OCI-LY7 (cell line): ENCODE measurements at regions not wholly inside any gene's neighbourhood (a gene's known extent, or its start where the extent isn't known, plus 50 kb on each side); places are given as distances from the start of the nearest gene placed in this dataset.
"Not testable (repeated sequence)": the region's sequence is repeated elsewhere in the genome, so short reads cannot be mapped to it uniquely, and the experiment has no call there.

ENCODE experiments used
- BruUV-seq: library from RNA; stranded (reverse); fragments of 400-500 nt; replicated peaks from 2 replicates; lab custom pipeline; 2021; lab: Mats Ljungman, UMichigan
- CTCF ChIA-PET: fragments of 300-600 bp; sonication (Branson Sonifier 250); formaldehyde crosslinking; loops from one replicate; lab custom pipeline; 2022; ENCODE audit warnings: antibody characterized with exemption; ENCODE audit not compliant: unreplicated experiment; lab: Charles Lee
- POLR2A ChIA-PET: fragments of 300-600 bp; sonication (Branson Sonifier 250); formaldehyde crosslinking; loops from one replicate; lab custom pipeline; 2022; ENCODE audit warnings: antibody characterized with exemption; lab: Charles Lee
- DNase-seq: peaks from one replicate; pipeline ENCODE4 v3.0.0-alpha.2; 2015; ENCODE audit warnings: low spot score
- H2AFZ ChIP-seq: fragments of 200-600 bp; sonication (generic), shearing (Covaris generic); 2 replicates; pipeline ENCODE4 v1.6.1; 2014; ENCODE audit warnings: mild to moderate bottlenecking, antibody characterized with exemption, low read length, moderate library complexity
- H3K27ac ChIP-seq: fragments of 200-600 bp; sonication (generic); 2 replicates; pipeline ENCODE4 v1.5.1; 2014; ENCODE audit warnings: mixed run types, low read depth, mild to moderate bottlenecking, moderate library complexity, low read length, inconsistent platforms; ENCODE audit not compliant: poor library complexity, severe bottlenecking
- H3K36me3 ChIP-seq: fragments of 200-600 bp; sonication (generic); 2 replicates; pipeline ENCODE4 v1.6.1; 2014; ENCODE audit warnings: mild to moderate bottlenecking, antibody characterized with exemption, low read length, moderate library complexity, mixed read lengths; ENCODE audit not compliant: insufficient read depth
- H3K4me1 ChIP-seq: fragments of 200-600 bp; sonication (generic); 2 replicates; pipeline ENCODE4 v1.5.1; 2014; ENCODE audit warnings: mild to moderate bottlenecking, low read length; ENCODE audit not compliant: insufficient read depth, poor library complexity, severe bottlenecking
- H3K4me2 ChIP-seq: fragments of 200-600 bp; sonication (generic); 2 replicates; pipeline ENCODE4 v1.6.1; 2014; ENCODE audit warnings: mild to moderate bottlenecking, low read length
- H3K4me3 ChIP-seq: fragments of 200-600 bp; sonication (generic); 2 replicates; pipeline ENCODE4 v1.5.1; 2014; ENCODE audit warnings: mild to moderate bottlenecking, low read depth, low read length; ENCODE audit not compliant: poor library complexity, severe bottlenecking
- H3K79me2 ChIP-seq: fragments of 200-600 bp; sonication (generic); 2 replicates; pipeline ENCODE4 v1.6.1; 2016; ENCODE audit warnings: low read depth, mild to moderate bottlenecking, low read length, moderate library complexity, mixed read lengths; ENCODE audit not compliant: insufficient read depth
- H3K9me2 ChIP-seq: fragments of 200-600 bp; sonication (generic); 2 replicates; pipeline ENCODE4 v1.6.1; 2016; ENCODE audit warnings: mild to moderate bottlenecking, low read length, mixed read lengths; ENCODE audit not compliant: insufficient read depth
- H3K9me3 ChIP-seq: fragments of 200-600 bp; sonication (generic); 2 replicates; pipeline ENCODE4 v1.6.1; 2014; ENCODE audit warnings: mild to moderate bottlenecking, mixed run types, low read length, mixed read lengths
- H4K20me1 ChIP-seq: fragments of 200-600 bp; sonication (generic); 2 replicates; pipeline ENCODE4 v1.6.1; 2014; ENCODE audit warnings: mild to moderate bottlenecking, antibody characterized with exemption, low read length, moderate library complexity, mixed read lengths; ENCODE audit not compliant: insufficient read depth
- EZH2phosphoT487 ChIP-seq: fragments of 200-600 bp; sonication (generic); IDR thresholded peaks from 2 replicates; pipeline ENCODE4 v1.6.1; 2018; ENCODE audit warnings: low read depth, borderline replicate concordance, mild to moderate bottlenecking, mixed run types, antibody characterized with exemption, low read length, moderate library complexity, mixed read lengths
- intact Hi-C: fragments of 100-400 bp; cut with micrococcal nuclease; formaldehyde crosslinking; loops from one replicate; pipeline ENCODE4 v1.10.0; 2022; ENCODE audit not compliant: unreplicated experiment
- TF ChIP-seq, protein P1 (sequence below): fragments of 200-600 bp; sonication (generic); conservative IDR thresholded peaks from 2 replicates; pipeline ENCODE4 v1.5.1; 2014; ENCODE audit warnings: mild to moderate bottlenecking, antibody characterized with exemption, low read length, moderate library complexity, mixed read lengths

DNA sequence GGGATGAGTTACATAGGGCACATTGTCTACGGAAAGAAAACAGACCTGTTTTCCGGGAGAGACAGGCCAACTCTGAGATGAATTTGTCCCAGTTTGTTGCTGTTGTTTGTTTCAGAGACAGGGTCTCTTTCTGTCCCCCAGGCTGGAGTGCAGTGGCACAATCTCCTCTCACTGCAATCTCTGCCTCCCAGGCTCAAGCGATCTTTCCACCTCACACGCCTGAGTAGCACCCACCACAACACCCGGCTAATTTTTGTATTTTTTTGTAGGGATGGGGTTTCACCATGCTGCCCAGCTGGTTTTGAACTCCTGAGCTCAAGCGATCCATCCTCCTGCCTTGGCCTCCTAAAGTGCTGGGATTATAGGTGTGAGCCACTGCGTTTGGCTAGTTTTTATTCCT is 125.5 kb upstream of the ERRFI1 start:
- Histone ChIP-seq H3K4me2 (no peak overlapping the region), H3K79me2 (no peaks in the 10 kb centered on the region), H3K9me2 (no peaks in the 10 kb centered on the region), H4K20me1 (no peaks in the 10 kb centered on the region), H3K4me1 (no peaks in the 10 kb centered on the region), H3K27ac (no peak overlapping the region), H3K9me3 (no peaks in the 10 kb centered on the region), H3K36me3 (no peaks in the 10 kb centered on the region), H2AFZ (no peak overlapping the region), H3K4me3 (no peak overlapping the region)
- ChIA-PET CTCF (no interaction called here), POLR2A (no interaction called here)
- DNase-seq = no peak
- no TSS peak for BruUV-seq
- intact Hi-C loops = no loop called here
- no peak for TF ChIP-seq EZH2phosphoT487
- TF ChIP-seq, protein P1, sequence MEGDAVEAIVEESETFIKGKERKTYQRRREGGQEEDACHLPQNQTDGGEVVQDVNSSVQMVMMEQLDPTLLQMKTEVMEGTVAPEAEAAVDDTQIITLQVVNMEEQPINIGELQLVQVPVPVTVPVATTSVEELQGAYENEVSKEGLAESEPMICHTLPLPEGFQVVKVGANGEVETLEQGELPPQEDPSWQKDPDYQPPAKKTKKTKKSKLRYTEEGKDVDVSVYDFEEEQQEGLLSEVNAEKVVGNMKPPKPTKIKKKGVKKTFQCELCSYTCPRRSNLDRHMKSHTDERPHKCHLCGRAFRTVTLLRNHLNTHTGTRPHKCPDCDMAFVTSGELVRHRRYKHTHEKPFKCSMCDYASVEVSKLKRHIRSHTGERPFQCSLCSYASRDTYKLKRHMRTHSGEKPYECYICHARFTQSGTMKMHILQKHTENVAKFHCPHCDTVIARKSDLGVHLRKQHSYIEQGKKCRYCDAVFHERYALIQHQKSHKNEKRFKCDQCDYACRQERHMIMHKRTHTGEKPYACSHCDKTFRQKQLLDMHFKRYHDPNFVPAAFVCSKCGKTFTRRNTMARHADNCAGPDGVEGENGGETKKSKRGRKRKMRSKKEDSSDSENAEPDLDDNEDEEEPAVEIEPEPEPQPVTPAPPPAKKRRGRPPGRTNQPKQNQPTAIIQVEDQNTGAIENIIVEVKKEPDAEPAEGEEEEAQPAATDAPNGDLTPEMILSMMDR = no peak

DNA sequence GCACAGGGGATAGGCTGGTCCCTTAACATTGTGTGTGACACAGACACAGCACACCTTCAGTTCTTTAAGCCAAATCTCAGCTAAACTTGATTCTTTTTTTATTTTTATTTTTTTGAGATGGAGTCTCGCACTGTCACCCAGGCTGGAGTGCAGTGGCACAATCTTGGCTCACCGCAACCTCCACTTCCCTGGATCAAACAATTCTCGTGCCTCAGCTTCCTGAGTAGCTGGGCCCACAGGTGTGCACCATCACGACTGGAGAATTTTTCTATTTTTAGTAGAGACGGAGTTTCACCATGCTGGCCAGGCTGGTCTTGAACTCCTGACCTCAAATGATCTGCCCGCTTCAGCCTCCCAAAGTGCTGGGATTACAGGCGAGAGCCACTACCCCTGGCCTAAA is 123.6 kb upstream of the ERRFI1 start:
- H3K4me3 ChIP-seq, H3K9me2 ChIP-seq, H2AFZ ChIP-seq, BruUV-seq, H3K79me2 ChIP-seq, intact Hi-C loops, H3K36me3 ChIP-seq, H3K9me3 ChIP-seq, POLR2A ChIA-PET, DNase-seq, H3K4me2 ChIP-seq, H3K4me1 ChIP-seq, H3K27ac ChIP-seq, CTCF ChIA-PET, H4K20me1 ChIP-seq: not testable (repeated sequence)

DNA sequence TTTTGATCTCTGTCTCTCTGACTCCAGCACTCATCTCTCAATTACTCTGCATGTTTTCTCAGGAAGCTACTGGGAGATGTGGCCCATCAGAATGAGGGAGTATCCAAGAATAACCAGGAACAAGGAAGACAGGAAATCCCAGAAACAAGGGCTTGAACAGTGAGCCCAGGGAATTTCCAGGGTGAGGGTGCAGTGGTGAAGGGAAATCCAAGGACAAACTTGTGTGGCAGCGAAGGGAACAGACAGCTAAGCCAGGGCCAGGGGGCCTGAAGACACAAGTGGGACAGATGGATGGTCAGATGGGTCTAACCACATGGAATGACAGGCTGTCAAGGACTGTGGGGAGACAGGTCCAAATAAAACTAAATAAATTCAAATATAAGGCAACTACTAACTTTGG is 121.8 kb upstream of the ERRFI1 start:
- TF ChIP-seq, protein P1 = no peak
- TF ChIP-seq EZH2phosphoT487 = no peak
- H3K4me2 ChIP-seq = no peak overlapping the region
- no peaks in the 10 kb centered on the region for H3K9me3 ChIP-seq
- no peaks in the 10 kb centered on the region for H3K79me2 ChIP-seq
- H4K20me1 ChIP-seq = no peaks in the 10 kb centered on the region
- no TSS peak for BruUV-seq
- no peaks in the 10 kb centered on the region for H3K9me2 ChIP-seq
- H3K4me1 ChIP-seq = no peaks in the 10 kb centered on the region
- no peaks in the 10 kb centered on the region for H3K36me3 ChIP-seq
- intact Hi-C loops = no loop called here
- H2AFZ ChIP-seq = no peak overlapping the region
- CTCF ChIA-PET = no interaction called here
- POLR2A ChIA-PET = no interaction called here
- no peak for DNase-seq
- H3K4me3 ChIP-seq = no peak overlapping the region
- H3K27ac ChIP-seq = no peak overlapping the region
